IMR-90 (cell line): ENCODE measurements at regions not wholly inside any gene's neighbourhood (a gene's known extent, or its start where the extent isn't known, plus 50 kb on each side); places are given as distances from the start of the nearest gene placed in this dataset.
A peak's percentile ranks its signal among the peaks of the same experiment; 100 is the strongest.

ENCODE experiments used
- ATAC-seq: fragments of 200-7000 bp; cut with Tn5 transposase; 2 replicates; pipeline ENCODE4 v1.9.1; 2020; ENCODE audit warnings: low read depth, mild to moderate bottlenecking, moderate library complexity
- BruUV-seq: library from RNA; stranded (reverse); fragments of 400-500 nt; replicated peaks from 2 replicates; lab custom pipeline; 2021; lab: Mats Ljungman, UMichigan
- CTCF ChIA-PET: fragments of 300-600 bp; formaldehyde crosslinking; extraction: SDS; loops from one replicate; lab custom pipeline; 2021; ENCODE audit warnings: antibody characterized with exemption; lab: Yijun Ruan, JAX
- POLR2A ChIA-PET: fragments of 300-600 bp; sonication (Branson Sonifier 250); formaldehyde crosslinking; loops from one replicate; lab custom pipeline; 2022; ENCODE audit warnings: antibody characterized with exemption; ENCODE audit not compliant: unreplicated experiment; lab: Charles Lee
- DNase-seq: peaks from one replicate; pipeline ENCODE4 v3.0.0; 2013
- H2AFZ ChIP-seq: replicated peaks from 2 replicates; pipeline ENCODE3; 2013; ENCODE audit warnings: low read length, mild to moderate bottlenecking; ENCODE audit not compliant: poor library complexity
- H2AK5ac ChIP-seq: 2 replicates; pipeline ENCODE4 v1.6.1; 2013; ENCODE audit warnings: low read depth, low read length, inconsistent platforms
- H2AK9ac ChIP-seq: replicated peaks from 2 replicates; pipeline ENCODE3; 2013; ENCODE audit warnings: mild to moderate bottlenecking, low read depth, low read length, moderate library complexity; ENCODE audit not compliant: poor library complexity
- H2BK120ac ChIP-seq: 2 replicates; pipeline ENCODE4 v1.6.1; 2013; ENCODE audit warnings: low read depth, low read length, inconsistent platforms
- H2BK15ac ChIP-seq: 3 replicates; pipeline ENCODE4 v1.6.1; 2013; ENCODE audit warnings: low read depth, low read length, inconsistent platforms
- H2BK20ac ChIP-seq: 2 replicates; pipeline ENCODE4 v1.6.1; 2013; ENCODE audit warnings: low read depth, mild to moderate bottlenecking, inconsistent platforms, low read length, moderate library complexity
- H2BK5ac ChIP-seq: 2 replicates; pipeline ENCODE4 v1.6.1; 2013; ENCODE audit warnings: mild to moderate bottlenecking, low read depth, low read length, inconsistent platforms; ENCODE audit not compliant: poor library complexity, severe bottlenecking
- H3K14ac ChIP-seq: replicated peaks from 2 replicates; pipeline ENCODE4 v1.6.1; 2013; ENCODE audit warnings: low read depth, low read length, inconsistent platforms
- H3K18ac ChIP-seq: 2 replicates; pipeline ENCODE4 v1.6.1; 2013; ENCODE audit warnings: low read depth, low read length, control low read depth
- H3K23ac ChIP-seq: 2 replicates; pipeline ENCODE4 v1.6.1; 2013; ENCODE audit warnings: low read depth, low read length, inconsistent platforms
- H3K27ac ChIP-seq: 2 replicates; pipeline ENCODE4 v1.5.1; 2013; ENCODE audit warnings: mild to moderate bottlenecking, control low read depth, low read length; ENCODE audit not compliant: insufficient read depth
- H3K27me3 ChIP-seq: 2 replicates; pipeline ENCODE4 v1.6.1; 2013; ENCODE audit warnings: low read length; ENCODE audit not compliant: control insufficient read depth, insufficient read depth
- H3K36me3 ChIP-seq: 2 replicates; pipeline ENCODE4 v1.6.1; 2013; ENCODE audit warnings: low read length, mixed read lengths; ENCODE audit not compliant: control insufficient read depth, insufficient read depth
- H3K4ac ChIP-seq: 2 replicates; pipeline ENCODE4 v1.6.1; 2013; ENCODE audit warnings: low read depth, low read length, inconsistent platforms
- H3K4me1 ChIP-seq: 2 replicates; pipeline ENCODE4 v1.6.1; 2013; ENCODE audit warnings: low read length, mixed read lengths; ENCODE audit not compliant: control insufficient read depth, insufficient read depth
- H3K4me2 ChIP-seq: 2 replicates; pipeline ENCODE4 v1.6.1; 2013; ENCODE audit warnings: low read depth, mild to moderate bottlenecking, control low read depth, low read length, moderate library complexity
- H3K4me3 ChIP-seq: 2 replicates; pipeline ENCODE4 v1.5.1; 2013; ENCODE audit warnings: low read depth, mild to moderate bottlenecking, control low read depth, low read length, moderate library complexity; ENCODE audit not compliant: insufficient read depth
- H3K56ac ChIP-seq: 2 replicates; pipeline ENCODE4 v1.6.1; 2013; ENCODE audit warnings: low read length, inconsistent platforms; ENCODE audit not compliant: insufficient read depth; ENCODE audit errors: extremely low read depth
- H3K79me1 ChIP-seq, 2 experiments: 2 replicates each; pipeline ENCODE4 v1.6.1; 2013; ENCODE audit warnings: low read length in 2 of 2, inconsistent platforms in 1 of 2, low read depth in 1 of 2
- H3K9ac ChIP-seq: 2 replicates; pipeline ENCODE4 v1.6.1; 2013; ENCODE audit warnings: low read depth, low read length, control low read depth
- H3K9me1 ChIP-seq: 2 replicates; pipeline ENCODE4 v1.6.1; 2013; ENCODE audit warnings: low read length, inconsistent platforms; ENCODE audit not compliant: insufficient read depth
- H3K9me3 ChIP-seq: 2 replicates; pipeline ENCODE4 v1.6.1; 2013; ENCODE audit warnings: low read length; ENCODE audit not compliant: control insufficient read depth, insufficient read depth
- H4K20me1 ChIP-seq: 2 replicates; pipeline ENCODE4 v1.6.1; 2013; ENCODE audit warnings: low read length, inconsistent platforms; ENCODE audit not compliant: insufficient read depth
- H4K5ac ChIP-seq: 2 replicates; pipeline ENCODE4 v1.6.1; 2013; ENCODE audit warnings: mild to moderate bottlenecking, low read depth, low read length, control low read depth
- H4K8ac ChIP-seq, 2 experiments: 2 replicates each; pipeline ENCODE4 v1.6.1; 2013; ENCODE audit warnings: low read depth in 2 of 2, low read length in 2 of 2, control low read depth in 1 of 2, inconsistent platforms in 1 of 2
- H4K91ac ChIP-seq: 2 replicates; pipeline ENCODE4 v1.6.1; 2013; ENCODE audit warnings: low read depth, low read length, inconsistent platforms; ENCODE audit not compliant: insufficient read depth
- CHD1 ChIP-seq: IDR thresholded peaks from 2 replicates; pipeline ENCODE4 v1.6.1; 2012; ENCODE audit warnings: low read depth, low read length, improper control_type of control experiment
- MAFK ChIP-seq: IDR thresholded peaks from 2 replicates; pipeline ENCODE4 v1.6.1; 2012; ENCODE audit warnings: low read depth, low read length, improper control_type of control experiment
- RFX5 ChIP-seq: IDR thresholded peaks from 2 replicates; pipeline ENCODE4 v1.8.0; 2012; ENCODE audit warnings: low read depth, mild to moderate bottlenecking, low read length, moderate library complexity
- WGBS, 2 experiments: methylation state at CpG; one replicate each; pipeline versions ENCODE4 v1.1.5 to v1.1.7; 2013; ENCODE audit warnings: missing lambda C conversion rate in 2 of 2; ENCODE audit not compliant: insufficient read length in 1 of 2; ENCODE audit errors: extremely low coverage in 2 of 2; 5-methylcytosine and 5-hydroxymethylcytosine counted together
- dilution Hi-C: fragments of 300-500 bp; cut with HindIII; formaldehyde crosslinking; loops from one replicate; pipeline ENCODE4 v1.14.3; 2018; ENCODE audit warnings: low sequenced_read_pairs; ENCODE audit not compliant: unreplicated experiment
- in situ Hi-C: fragments of 300-500 bp; cut with MboI; formaldehyde crosslinking; loops from 3 replicates; pipeline ENCODE4 v1.14.3; 2019; ENCODE audit warnings: low sequenced_read_pairs, inconsistent platforms, mixed read lengths
- intact Hi-C: fragments of 100-400 bp; cut with micrococcal nuclease; formaldehyde crosslinking; loops from 2 replicates; pipeline ENCODE4 v1.10.0; 2022

GRCh38 chr1:181951213-181951612 lies 110.3 kb downstream of the ZNF648 start:
- Histone ChIP-seq H3K18ac (no peak overlapping the region), H2BK5ac (no peak overlapping the region), H3K27ac (no peak overlapping the region), H3K9me3 (peaks cover 5% of the 10 kb centered on the region; the same call in 1 of the 2 replicates), H3K4me3 (no peak overlapping the region), H2AK5ac (no peak overlapping the region), H2BK120ac (no peak overlapping the region), H3K27me3 (no peaks in the 10 kb centered on the region), H3K79me1 (no peaks in the 10 kb centered on the region), H4K91ac (no peak overlapping the region), H2AK9ac (no peak overlapping the region), H3K14ac (no peak overlapping the region), H3K9ac (no peak overlapping the region), H4K20me1 (no peaks in the 10 kb centered on the region), H2BK20ac (no peak overlapping the region), H3K36me3 (no peaks in the 10 kb centered on the region), H3K56ac (no peak overlapping the region), H3K4me1 (no peaks in the 10 kb centered on the region), H3K9me1 (no peaks in the 10 kb centered on the region), H3K4ac (no peak overlapping the region), H3K23ac (no peak overlapping the region), H2AFZ (no peak overlapping the region), H3K4me2 (no peak overlapping the region), H2BK15ac (no peak overlapping the region), H4K5ac (no peak overlapping the region), H4K8ac (no peak overlapping the region)
- dilution Hi-C loops: no loop called here
- 0% methylated on average over 1 of the region's 4 CpGs; no CpG with 5 or more reads in 1 of the 2 experiments for WGBS, 2 experiments
- POLR2A ChIA-PET: no interaction called here
- no peak for TF ChIP-seq CHD1
- no peak for TF ChIP-seq RFX5
- TF ChIP-seq MAFK: peak; percentile 77
- in situ Hi-C loops: no loop called here
- BruUV-seq: no TSS peak
- ATAC-seq (no peak), DNase-seq (no peak)
- CTCF ChIA-PET: no interaction called here
- intact Hi-C loops: no loop called here
